SK-N-SH (cell line): ENCODE measurements at regions not wholly inside any gene's neighbourhood (a gene's known extent, or its start where the extent isn't known, plus 50 kb on each side); places are given as distances from the start of the nearest gene placed in this dataset.

Experiments
- CTCF ChIA-PET: fragments of 300-600, 350-600 bp; formaldehyde crosslinking; extraction: SDS; loops from one replicate; lab custom pipeline; 2021; lab: Yijun Ruan, JAX
- POLR2A ChIA-PET: fragments of 350-600 bp; sonication (Branson Sonifier 250); formaldehyde crosslinking; extraction: SDS; loops from one replicate; lab custom pipeline; 2020; ENCODE audit warnings: antibody characterized with exemption, inconsistent platforms; lab: Yijun Ruan, JAX
- DNase-seq: peaks from one replicate; pipeline ENCODE4 v3.0.0; 2012
- H2AFZ ChIP-seq: fragments of 200-600 bp; sonication (generic); 2 replicates; pipeline ENCODE4 v1.8.1; 2016; ENCODE audit warnings: antibody characterized with exemption, mild to moderate bottlenecking, low read depth
- H3F3A ChIP-seq: fragments of 200-600 bp; sonication (generic); replicated peaks from 2 replicates; pipeline ENCODE3; 2016; ENCODE audit warnings: antibody characterized with exemption, mild to moderate bottlenecking; ENCODE audit not compliant: insufficient read depth
- H3K27ac ChIP-seq, 2 experiments: fragments of 200-500 bp in 1 of 2; fragments of 200-600 bp in 1 of 2; sonication (Bioruptor generic) in 1 of 2; sonication (generic), shearing (Covaris generic) in 1 of 2; 2 replicates each; pipeline versions ENCODE4 v1.5.1 to v1.6.1; 2014 to 2016; ENCODE audit warnings: low read depth in 2 of 2, inconsistent platforms in 1 of 2, low read length in 1 of 2, mild to moderate bottlenecking in 1 of 2, mixed read lengths in 1 of 2
- H3K27me3 ChIP-seq: fragments of 200-600 bp; sonication (generic), shearing (Covaris generic); 2 replicates; pipeline ENCODE4 v1.6.1; 2016; ENCODE audit warnings: mixed run types; ENCODE audit not compliant: insufficient read depth
- H3K36me3 ChIP-seq, 2 experiments: fragments of 200-500 bp in 1 of 2; fragments of 200-600 bp in 1 of 2; sonication (Bioruptor generic) in 1 of 2; sonication (generic) in 1 of 2; replicated peaks in 1 of 2; 2 replicates each; pipeline versions ENCODE3 to v1.5.1; 2014 to 2016; ENCODE audit warnings: low read length in 1 of 2, mild to moderate bottlenecking in 1 of 2; ENCODE audit not compliant: insufficient read depth in 2 of 2, control insufficient read depth in 1 of 2
- H3K4me1 ChIP-seq, 2 experiments: fragments of 200-500 bp in 1 of 2; fragments of 200-600 bp in 1 of 2; sonication (Bioruptor generic) in 1 of 2; sonication (generic), shearing (Covaris generic) in 1 of 2; 2 replicates each; pipeline versions ENCODE4 v1.5.1 to v1.6.1; 2014 to 2016; ENCODE audit warnings: low read depth in 1 of 2, low read length in 1 of 2, mixed run types in 1 of 2; ENCODE audit not compliant: insufficient read depth in 2 of 2, control insufficient read depth in 1 of 2
- H3K4me2 ChIP-seq: fragments of 200-600 bp; sonication (generic), shearing (Covaris generic); 2 replicates; pipeline ENCODE4 v1.6.1; 2017; ENCODE audit warnings: mixed run types
- H3K4me3 ChIP-seq, 2 experiments: fragments of 200-500 bp in 1 of 2; fragments of 200-600 bp in 1 of 2; sonication (Bioruptor generic) in 1 of 2; sonication (generic), shearing (Covaris generic) in 1 of 2; 2 replicates each; pipeline versions ENCODE4 v1.5.1 to v1.8.1; 2014 to 2016; ENCODE audit warnings: low read depth in 2 of 2, inconsistent platforms in 1 of 2, low read length in 1 of 2, mild to moderate bottlenecking in 1 of 2, mixed read lengths in 1 of 2, moderate library complexity in 1 of 2
- H3K79me2 ChIP-seq: fragments of 200-600 bp; sonication (generic); 2 replicates; pipeline ENCODE4 v1.8.1; 2017; ENCODE audit warnings: mild to moderate bottlenecking; ENCODE audit not compliant: insufficient read depth
- H3K9ac ChIP-seq: fragments of 200-600 bp; sonication (generic); 2 replicates; pipeline ENCODE4 v1.6.1; 2017; ENCODE audit warnings: mixed run types
- H3K9me2 ChIP-seq: fragments of 200-600 bp; sonication (generic); 2 replicates; pipeline ENCODE4 v1.6.1; 2017; ENCODE audit warnings: mixed run types
- H3K9me3 ChIP-seq: fragments of 200-600 bp; sonication (generic); 2 replicates; pipeline ENCODE4 v1.6.1; 2017; ENCODE audit warnings: mixed run types, mild to moderate bottlenecking, moderate library complexity
- H4K20me1 ChIP-seq: fragments of 200-600 bp; sonication (generic); 2 replicates; pipeline ENCODE4 v1.6.1; 2017; ENCODE audit warnings: mild to moderate bottlenecking, mixed run types; ENCODE audit not compliant: insufficient read depth
- CTCF ChIP-seq: fragments of 200-600 bp; sonication (generic); IDR thresholded peaks from 2 replicates; pipeline ENCODE4 v1.6.1; 2017; ENCODE audit warnings: antibody characterized with exemption, mild to moderate bottlenecking, moderate library complexity
- ELF1 ChIP-seq: IDR thresholded peaks from 2 replicates; pipeline ENCODE4 v1.4.0; 2012
- EP300 ChIP-seq, 2 experiments: IDR thresholded peaks; 2 replicates each; pipeline versions ENCODE4 v1.4.0 to v1.6.1; 2012; ENCODE audit warnings: borderline replicate concordance in 1 of 2, low read depth in 1 of 2, low read length in 1 of 2
- EZH2phosphoT487 ChIP-seq: fragments of 200-600 bp; sonication (generic); IDR thresholded peaks from 2 replicates; pipeline ENCODE4 v1.6.1; 2017; ENCODE audit warnings: low read depth, mixed run types, mild to moderate bottlenecking, antibody characterized with exemption, moderate library complexity, borderline replicate concordance
- FOXM1 ChIP-seq: IDR thresholded peaks from 2 replicates; pipeline ENCODE4 v1.4.0; 2012; ENCODE audit warnings: low read depth, mild to moderate bottlenecking
- GATA2 ChIP-seq: sonication (generic); formaldehyde crosslinking; IDR thresholded peaks from 2 replicates; pipeline ENCODE4 v1.5.0; 2020; ENCODE audit warnings: mild to moderate bottlenecking, missing genetic modification reagents
- IRF3 ChIP-seq: fragments of 150-350 bp; IDR thresholded peaks from 2 replicates; pipeline ENCODE4 v1.6.1; 2016; ENCODE audit warnings: mild to moderate bottlenecking, low read depth, low read length
- JUND ChIP-seq: IDR thresholded peaks from 2 replicates; pipeline ENCODE4 v1.4.0; 2012
- MXI1 ChIP-seq: IDR thresholded peaks from 2 replicates; pipeline ENCODE4 v1.6.1; 2012; ENCODE audit warnings: mild to moderate bottlenecking, low read depth, low read length, improper control_type of control experiment
- NFIC ChIP-seq: IDR thresholded peaks from 2 replicates; pipeline ENCODE4 v1.4.0; 2012; ENCODE audit warnings: borderline replicate concordance
- NRF1 ChIP-seq: IDR thresholded peaks from 2 replicates; pipeline ENCODE4 v1.6.1; 2012; ENCODE audit warnings: low read depth, mild to moderate bottlenecking, low read length
- RFX5 ChIP-seq: IDR thresholded peaks from 2 replicates; pipeline ENCODE4 v1.6.1; 2012; ENCODE audit warnings: mild to moderate bottlenecking, improper control_type of control experiment, low read length
- SIN3A ChIP-seq: IDR thresholded peaks from 2 replicates; pipeline ENCODE4 v1.6.1; 2012; ENCODE audit warnings: low read depth, mild to moderate bottlenecking, low read length, moderate library complexity, borderline replicate concordance
- SMC3 ChIP-seq: IDR thresholded peaks from 2 replicates; pipeline ENCODE4 v1.6.1; 2012; ENCODE audit warnings: low read depth, low read length, improper control_type of control experiment
- TEAD4 ChIP-seq: IDR thresholded peaks from 2 replicates; pipeline ENCODE4 v1.4.0; 2012; ENCODE audit warnings: mild to moderate bottlenecking, borderline replicate concordance; ENCODE audit not compliant: insufficient read depth
- USF2 ChIP-seq: fragments of 150-350 bp; IDR thresholded peaks from 2 replicates; pipeline ENCODE4 v1.6.1; 2017; ENCODE audit warnings: antibody characterized with exemption, low read length, low read depth, borderline replicate concordance
- YY1 ChIP-seq: IDR thresholded peaks from 2 replicates; pipeline ENCODE4 v1.4.0; 2012; ENCODE audit warnings: low read depth, mild to moderate bottlenecking
- WGBS: methylation state at CpG from one replicate; pipeline ENCODE4 v1.1.6; 2017; ENCODE audit warnings: low lambda C conversion rate; 5-methylcytosine and 5-hydroxymethylcytosine counted together
- TF ChIP-seq, protein P1 (sequence below): IDR thresholded peaks from 2 replicates; pipeline ENCODE4 v1.4.0; 2012; ENCODE audit warnings: low read depth, borderline replicate concordance
- TF ChIP-seq, protein P2 (sequence below): IDR thresholded peaks from 2 replicates; pipeline ENCODE4 v1.4.0; 2012; ENCODE audit warnings: low read depth

DNA sequence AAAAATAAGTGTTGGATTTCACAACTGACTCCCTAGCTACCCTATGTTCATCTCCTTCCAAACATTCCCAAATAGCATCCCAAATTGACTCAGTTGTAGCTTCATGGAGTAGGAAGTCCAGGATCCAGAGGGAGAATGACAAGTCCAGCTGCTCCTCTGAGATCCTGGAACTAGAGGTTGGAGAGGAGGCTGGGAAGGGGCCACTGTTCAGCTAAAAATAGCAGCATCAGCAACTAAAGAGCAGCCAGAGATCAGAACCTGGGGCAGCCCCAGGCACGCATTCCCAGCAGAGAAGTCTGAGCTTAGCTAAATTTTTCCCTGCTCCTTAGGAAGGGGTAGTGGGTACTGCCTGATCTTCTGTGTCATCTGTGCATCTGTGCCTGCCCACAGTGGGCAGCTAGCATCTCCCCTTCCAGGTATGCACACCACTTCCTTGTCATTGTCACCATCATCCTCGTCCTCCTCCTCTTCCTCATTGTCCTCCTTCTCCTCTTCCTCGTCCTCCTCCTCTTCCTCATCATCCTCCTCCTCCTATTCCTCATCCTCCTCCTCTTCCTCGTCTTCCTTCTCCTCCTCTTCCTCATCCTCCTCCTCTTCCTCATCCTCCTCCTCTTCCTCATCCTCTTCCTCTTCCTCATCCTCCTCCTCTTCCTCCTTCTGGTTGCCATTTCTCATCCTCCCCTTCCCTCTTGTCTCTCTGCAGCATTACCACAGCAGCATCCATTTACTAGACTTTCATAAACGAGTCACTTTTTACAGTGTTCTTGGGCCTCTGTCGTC, 152.3 kb upstream of the ROPN1 start:
- no peaks in the 10 kb centered on the region for H3K9me3 ChIP-seq
- 68% methylated on average over 6 of the region's 6 CpGs for WGBS
- H3K4me2 ChIP-seq = no peak overlapping the region
- no peak overlapping the region for H2AFZ ChIP-seq
- H3K79me2 ChIP-seq = peaks cover 7% of the 10 kb centered on the region; the same call in 1 of the 2 replicates
- TF ChIP-seq, protein P1, sequence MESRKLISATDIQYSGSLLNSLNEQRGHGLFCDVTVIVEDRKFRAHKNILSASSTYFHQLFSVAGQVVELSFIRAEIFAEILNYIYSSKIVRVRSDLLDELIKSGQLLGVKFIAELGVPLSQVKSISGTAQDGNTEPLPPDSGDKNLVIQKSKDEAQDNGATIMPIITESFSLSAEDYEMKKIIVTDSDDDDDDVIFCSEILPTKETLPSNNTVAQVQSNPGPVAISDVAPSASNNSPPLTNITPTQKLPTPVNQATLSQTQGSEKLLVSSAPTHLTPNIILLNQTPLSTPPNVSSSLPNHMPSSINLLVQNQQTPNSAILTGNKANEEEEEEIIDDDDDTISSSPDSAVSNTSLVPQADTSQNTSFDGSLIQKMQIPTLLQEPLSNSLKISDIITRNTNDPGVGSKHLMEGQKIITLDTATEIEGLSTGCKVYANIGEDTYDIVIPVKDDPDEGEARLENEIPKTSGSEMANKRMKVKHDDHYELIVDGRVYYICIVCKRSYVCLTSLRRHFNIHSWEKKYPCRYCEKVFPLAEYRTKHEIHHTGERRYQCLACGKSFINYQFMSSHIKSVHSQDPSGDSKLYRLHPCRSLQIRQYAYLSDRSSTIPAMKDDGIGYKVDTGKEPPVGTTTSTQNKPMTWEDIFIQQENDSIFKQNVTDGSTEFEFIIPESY = no peak
- TF ChIP-seq YY1 (no peak), JUND (no peak), NRF1 (no peak), MXI1 (no peak), CTCF (no peak), EP300 (IDR thresholded peaks at IDR 0.05; ENCODE audit: borderline replicate concordance in 1 of 2, low read depth in 1 of 2, low read length in 1 of 2) (no peak), ELF1 (no peak)
- H3K27me3 ChIP-seq = no peaks in the 10 kb centered on the region
- H3K4me3 ChIP-seq = no peak overlapping the region
- CTCF ChIA-PET = interaction anchor here (1.3 kb wide), 1 partner anchor 47 kb away, joined by 3 read pairs; no protein-coding TSS in a partner anchor
- no peaks in the 10 kb centered on the region for H3K36me3 ChIP-seq
- POLR2A ChIA-PET = no interaction called here
- no peaks in the 10 kb centered on the region for H3K9me2 ChIP-seq
- H4K20me1 ChIP-seq = peaks cover 18% of the 10 kb centered on the region; the same call in 1 of the 2 replicates
- no peak overlapping the region for H3K27ac ChIP-seq
- H3K9ac ChIP-seq = no peak overlapping the region
- no peaks in the 10 kb centered on the region for H3F3A ChIP-seq
- peaks cover 6 to 23% of the 10 kb centered on the region in 2 experiments; a peak in 1 of 4 replicates for H3K4me1 ChIP-seq
- DNase-seq = no peak

DNA sequence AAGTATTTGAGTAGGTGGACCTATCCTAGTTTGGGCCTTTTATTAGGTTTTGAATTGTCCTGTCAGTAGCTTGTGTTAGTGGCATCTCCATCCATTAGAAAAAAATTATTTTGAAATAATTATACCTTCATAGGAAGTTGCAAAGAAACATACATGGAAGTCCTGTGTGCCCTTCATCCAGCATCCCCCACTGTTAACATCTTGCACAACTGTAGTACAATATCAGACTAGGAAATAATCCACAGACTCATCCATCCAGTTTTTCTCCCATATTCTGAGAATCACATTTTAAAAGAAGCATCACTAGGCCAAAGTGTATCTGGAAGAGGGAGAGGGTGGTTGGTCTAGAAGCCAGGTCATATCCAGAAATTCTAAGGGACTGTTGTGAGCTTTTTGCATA, 155.5 kb upstream of the ROPN1 start:
- ChIA-PET POLR2A (no interaction called here), CTCF (no interaction called here)
- H3K36me3 ChIP-seq = no peaks in the 10 kb centered on the region
- peaks cover 0 to 17% of the 10 kb centered on the region in 2 experiments; a peak in 1 of 4 replicates for H3K4me1 ChIP-seq
- H3K9ac ChIP-seq = no peak overlapping the region
- H3K27me3 ChIP-seq = no peaks in the 10 kb centered on the region
- H3F3A ChIP-seq = peaks cover 3% of the 10 kb centered on the region
- no peak for DNase-seq
- 0 out of 2 replicates have a peak, but pooled peaks cover 3% of the 10 kb centered on the region for H3K79me2 ChIP-seq
- peaks cover 10% of the 10 kb centered on the region; the same call in 1 of the 2 replicates for H4K20me1 ChIP-seq
- no peaks in the 10 kb centered on the region for H3K9me3 ChIP-seq
- H3K27ac ChIP-seq = no peak overlapping the region
- no peak overlapping the region for H3K4me2 ChIP-seq
- no peak overlapping the region for H3K4me3 ChIP-seq
- no peaks in the 10 kb centered on the region for H3K9me2 ChIP-seq
- H2AFZ ChIP-seq = no peak overlapping the region
- TF ChIP-seq IRF3 (no peak), RFX5 (no peak), EP300 (IDR thresholded peaks at IDR 0.05; ENCODE audit: borderline replicate concordance in 1 of 2, low read depth in 1 of 2, low read length in 1 of 2) (no peak), EZH2phosphoT487 (no peak), ELF1 (no peak), FOXM1 (no peak), MXI1 (no peak), SMC3 (no peak), GATA2 (no peak), NFIC (no peak), USF2 (no peak), TEAD4 (no peak), NRF1 (no peak), SIN3A (no peak)
- TF ChIP-seq, protein P2, sequence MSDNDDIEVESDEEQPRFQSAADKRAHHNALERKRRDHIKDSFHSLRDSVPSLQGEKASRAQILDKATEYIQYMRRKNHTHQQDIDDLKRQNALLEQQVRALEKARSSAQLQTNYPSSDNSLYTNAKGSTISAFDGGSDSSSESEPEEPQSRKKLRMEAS = no peak
